Eye (tissue), 1 donor: ENCODE measurements at regions not wholly inside any gene's neighbourhood (a gene's known extent, or its start where the extent isn't known, plus 50 kb on each side); places are given as distances from the start of the nearest gene placed in this dataset.
"Not testable (repeated sequence)": the region's sequence is repeated elsewhere in the genome, so short reads cannot be mapped to it uniquely, and the experiment has no call there.

Experiments
- DNase-seq: peaks from one replicate; pipeline ENCODE4 v3.0.0-alpha.2; 2015

DNA sequence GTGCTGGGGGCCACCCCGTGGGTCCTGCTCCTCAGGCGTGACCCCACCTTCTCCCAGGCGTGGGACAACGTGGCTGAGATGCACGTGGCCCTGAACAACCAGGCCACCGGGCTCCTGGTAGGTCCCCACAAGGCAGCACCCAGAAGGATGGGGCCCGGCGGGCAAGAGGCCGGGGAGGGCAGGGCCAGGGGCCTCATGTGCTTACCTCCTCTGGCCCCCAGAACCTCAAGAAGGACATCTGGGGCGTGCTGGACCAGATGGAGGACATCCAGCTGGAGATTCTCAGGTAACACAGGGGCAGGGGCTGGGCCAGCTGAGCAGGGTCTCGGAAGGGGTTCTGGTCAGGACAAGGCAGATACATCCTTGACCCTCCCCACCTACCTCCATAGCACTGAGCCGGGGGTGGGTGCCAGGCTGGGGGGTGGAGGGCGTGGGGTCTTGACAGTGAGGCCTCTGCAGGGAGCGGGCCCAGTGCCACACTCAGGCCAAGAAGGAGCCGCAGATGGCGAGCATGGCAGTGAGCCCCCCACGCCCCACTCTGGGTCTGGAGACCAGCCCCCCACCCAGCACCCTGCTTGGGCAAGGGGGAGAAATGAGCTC lies 186.3 kb downstream of the IGLL1 start:
- no peak for DNase-seq

DNA sequence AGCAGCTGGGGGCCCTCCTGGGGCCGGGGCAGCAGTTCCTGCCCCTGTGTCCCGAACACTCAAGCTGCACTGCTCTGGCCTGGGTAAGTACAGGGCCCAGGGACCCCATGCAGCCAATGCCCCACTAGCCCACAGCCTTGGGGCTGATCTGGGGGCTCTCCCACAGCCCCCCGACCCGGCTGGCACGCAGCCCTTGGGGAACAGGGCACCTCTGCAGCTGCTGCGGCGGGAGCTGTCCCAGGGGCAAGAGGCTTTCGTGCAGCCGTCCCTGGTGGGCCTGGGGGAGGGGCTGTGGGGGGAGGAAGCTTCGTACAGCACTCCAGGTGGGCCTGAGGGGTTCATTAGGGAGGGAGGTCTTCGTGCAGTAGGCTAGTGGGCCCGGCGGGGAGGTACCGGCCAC lies 186.9 kb downstream of the IGLL1 start:
- DNase-seq = not testable (repeated sequence)

DNA sequence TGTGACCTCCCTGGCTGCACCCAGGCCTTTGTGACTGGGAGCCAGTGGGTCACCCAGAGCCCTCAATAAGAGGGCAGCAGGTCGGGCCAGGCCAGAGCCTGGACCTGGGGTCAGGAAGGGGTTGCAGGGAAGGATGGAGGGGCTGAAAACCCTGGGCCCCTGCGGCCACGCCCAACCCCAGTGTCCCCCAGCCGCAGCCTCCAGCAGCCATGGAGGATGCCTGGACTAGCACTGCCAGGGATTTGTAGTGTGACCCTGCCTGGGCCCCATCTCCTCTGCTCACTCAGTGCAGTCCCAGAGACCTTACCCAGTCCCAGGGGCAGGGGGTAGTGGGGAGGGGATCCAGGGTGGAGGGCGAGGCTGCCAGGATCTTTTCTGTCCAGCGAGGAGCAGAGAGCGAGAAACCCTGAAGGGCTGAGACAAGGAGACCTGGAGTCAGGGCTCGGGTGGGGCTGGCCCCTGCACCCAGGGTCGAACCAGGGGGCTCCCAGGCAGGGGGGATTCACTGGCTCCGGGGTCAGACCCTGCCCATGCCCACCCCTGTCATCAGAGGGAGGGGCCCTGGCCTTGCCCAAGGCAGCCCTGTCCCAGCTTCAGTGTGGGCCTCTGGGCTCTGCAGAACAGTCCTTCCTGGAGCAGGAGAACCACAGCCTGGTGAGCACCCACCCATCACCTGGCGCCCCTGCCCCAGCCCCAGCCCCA lies 187.5 kb downstream of the IGLL1 start:
- DNase-seq = no peak

DNA sequence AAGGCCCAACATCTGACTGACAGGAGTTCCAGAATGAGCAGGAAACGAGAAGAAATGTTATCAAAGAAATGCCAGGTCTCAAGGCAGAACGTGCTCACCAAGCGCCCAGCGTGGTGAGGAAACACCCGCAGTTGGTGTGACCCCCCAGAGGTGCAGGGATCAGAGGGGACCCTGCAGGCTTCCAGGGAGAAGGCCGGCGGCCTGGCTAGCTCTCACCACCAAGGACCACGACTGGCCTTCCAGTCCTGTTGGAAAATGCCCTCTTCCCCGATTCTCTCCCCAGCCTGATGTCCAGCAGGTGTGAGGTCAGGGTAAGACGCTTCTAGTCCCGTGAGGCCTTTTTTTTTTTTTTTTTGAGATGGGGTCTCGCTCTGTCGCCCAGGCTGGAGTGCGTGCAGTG lies 189.1 kb downstream of the IGLL1 start:
- no peak for DNase-seq

DNA sequence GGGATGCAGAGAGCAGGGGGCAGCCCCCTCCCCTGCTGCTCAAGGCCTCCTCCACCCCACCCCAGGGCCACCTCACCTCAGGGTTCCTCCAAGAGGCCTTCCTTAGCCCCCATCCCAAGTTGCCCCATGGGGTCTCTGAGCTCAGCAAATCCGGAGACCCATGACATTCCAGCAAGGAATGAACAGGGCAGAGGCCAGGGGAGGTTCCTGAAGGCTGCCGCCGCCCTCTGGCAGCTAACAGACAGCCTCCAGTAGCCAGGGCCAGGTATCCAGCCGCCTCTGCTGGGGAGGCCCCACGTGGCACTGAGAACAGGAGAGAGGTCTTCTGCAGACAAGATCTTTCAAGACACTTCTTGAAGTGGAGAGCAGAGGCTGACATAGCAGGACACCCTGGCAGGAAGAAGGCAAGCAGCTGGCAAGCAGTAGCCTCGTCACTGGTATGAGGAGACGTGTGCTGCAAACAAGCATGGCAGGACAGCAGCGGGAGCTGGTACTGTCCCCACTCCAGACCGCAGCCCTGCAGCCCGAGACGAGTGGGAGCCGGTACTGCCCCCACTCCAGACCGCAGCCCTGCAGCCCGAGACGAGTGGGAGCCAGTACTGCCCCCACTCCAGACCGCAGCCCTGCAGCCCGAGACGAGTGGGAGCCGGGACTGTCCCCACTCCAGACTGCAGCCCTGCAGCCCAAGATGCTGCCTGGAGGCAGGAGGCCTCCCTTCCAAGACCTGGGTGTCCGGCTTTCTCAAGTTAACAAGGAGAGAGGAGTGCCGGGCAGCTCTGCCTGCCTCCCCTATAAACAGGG lies 190.6 kb downstream of the IGLL1 start:
- no peak for DNase-seq

DNA sequence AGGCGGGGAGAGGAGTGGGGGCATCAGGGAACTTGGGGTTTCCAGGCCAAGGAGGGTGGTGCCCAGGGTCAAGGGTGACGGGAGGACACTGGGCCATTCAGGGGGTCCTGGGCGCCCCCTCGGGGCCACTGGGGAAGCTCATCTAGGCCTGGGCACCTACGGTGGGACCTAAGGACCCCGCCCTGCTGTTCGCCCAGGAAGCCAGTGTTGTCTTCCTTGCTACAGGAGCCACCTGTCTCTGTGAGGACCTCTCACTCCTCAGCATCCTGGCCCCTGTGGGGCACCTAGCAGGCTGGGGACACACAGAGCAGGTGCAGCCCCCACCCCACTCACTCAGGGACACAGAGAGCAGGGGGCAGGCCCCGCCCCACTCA lies 191.6 kb downstream of the IGLL1 start:
- no peak for DNase-seq

DNA sequence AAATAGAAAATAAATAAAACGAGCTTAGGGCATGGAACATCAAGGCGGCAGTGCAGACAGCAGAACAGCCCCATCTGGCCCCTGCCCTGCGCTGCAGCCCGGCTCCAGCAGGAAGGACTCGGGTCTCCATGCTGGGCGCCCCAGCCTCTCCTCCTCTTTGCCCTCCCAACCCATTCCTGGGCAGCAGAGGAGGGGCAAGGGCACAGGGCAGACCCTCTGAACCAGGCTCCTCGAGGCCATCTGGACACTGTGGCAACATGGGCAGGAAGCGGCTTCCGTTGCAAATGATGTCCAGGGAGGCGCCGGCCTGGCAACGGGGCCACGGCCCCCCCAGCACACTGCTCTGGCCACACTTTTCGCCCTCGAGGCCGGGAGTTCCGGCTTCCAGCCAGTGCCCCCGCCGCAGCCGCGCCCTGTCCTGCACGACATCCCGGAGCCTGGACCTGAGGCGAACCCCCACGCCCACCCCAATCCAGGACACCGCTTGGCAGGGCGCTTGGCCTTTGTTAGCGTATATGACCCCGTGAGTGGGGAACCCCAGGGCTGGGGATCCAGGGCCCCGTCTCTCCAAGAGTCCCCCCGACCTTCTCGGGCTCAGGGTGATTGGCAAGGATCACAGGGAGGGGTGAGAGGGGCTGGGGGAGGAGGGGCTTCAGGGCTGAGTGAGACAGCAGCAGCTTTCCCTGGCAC lies 192.1 kb downstream of the IGLL1 start:
- DNase-seq = no peak

DNA sequence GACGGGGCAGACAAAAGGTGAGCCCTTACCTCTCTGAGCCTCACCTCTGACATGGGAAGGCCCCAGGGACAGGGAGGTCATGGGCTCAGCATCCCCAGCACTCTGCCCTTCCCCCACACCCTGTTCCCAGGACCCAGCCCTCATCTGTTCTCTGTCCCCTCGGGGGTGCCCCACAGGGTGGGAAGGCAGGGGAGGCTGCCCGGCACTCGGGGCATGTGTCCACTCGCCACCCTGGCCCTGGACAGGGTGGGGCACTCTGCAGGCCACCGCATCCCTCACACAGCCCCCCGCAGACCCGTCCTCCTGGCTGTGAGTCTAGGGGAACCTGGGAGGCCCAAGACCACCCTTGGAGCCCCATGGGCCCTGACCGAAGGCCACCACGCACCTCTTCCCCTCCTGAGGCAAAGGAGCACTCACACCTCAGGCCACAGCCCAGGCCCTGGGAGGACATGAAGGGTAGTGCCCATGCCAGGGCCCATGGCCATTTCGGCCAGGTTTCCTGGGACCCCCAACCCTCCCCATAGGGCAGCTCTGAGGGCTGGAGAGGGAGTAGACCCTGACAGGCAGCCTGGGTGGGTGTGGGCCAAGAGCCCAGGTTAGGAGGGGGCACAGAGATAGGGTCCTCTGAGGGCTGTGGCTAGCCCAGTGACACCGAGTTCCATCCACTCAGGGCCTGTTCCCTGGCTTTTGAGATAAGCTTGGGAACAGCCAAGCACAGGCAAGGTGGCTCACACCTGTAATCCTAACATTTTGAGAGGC lies 193.1 kb downstream of the IGLL1 start:
- DNase-seq = no peak

DNA sequence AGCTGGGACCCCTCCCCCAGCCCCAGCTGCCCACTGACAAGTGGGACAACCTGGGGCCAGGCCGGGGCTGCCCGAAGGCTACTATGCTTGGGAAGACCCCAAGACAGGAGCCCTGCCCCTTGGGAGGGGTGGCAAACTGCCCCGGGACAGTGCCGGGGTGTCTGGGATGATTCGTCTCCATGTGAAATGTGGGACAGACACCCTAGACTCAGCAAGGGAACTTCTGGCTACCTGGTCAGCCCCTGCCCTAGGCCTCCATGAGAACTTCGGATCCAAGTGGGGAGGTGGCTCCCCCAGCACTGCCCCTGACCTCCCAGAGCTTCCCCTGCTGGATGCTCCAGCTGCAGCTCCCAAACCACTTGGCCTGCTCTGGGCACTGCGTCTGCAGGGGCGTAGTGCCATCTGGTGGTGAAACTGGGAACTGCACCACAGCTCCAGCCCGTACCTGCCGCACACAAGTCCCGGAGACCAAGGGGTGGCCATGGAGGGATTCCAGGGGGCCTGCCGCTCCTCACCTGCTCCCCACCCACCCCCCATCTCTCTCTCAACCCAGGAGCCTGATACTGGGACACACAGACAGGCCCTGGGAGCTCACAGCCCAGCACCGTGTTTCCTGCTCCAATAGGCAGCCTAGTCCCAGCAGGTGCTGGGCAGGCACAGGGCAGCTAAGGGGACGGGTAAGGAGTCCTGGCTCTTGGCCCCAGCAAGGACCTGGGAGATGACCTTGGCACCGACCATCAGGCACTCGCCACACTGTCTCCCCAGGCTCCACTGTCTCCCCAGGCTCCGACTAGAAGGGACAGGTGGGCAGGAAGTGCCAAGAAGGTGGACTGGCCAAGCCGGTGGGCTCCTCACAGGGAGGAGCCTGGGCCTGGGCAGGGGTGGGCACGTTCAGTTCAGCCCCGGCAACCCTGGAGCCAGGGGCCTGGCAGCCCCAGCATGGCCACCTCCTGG lies 194.1 kb downstream of the IGLL1 start:
- DNase-seq = peak; percentile 95

DNA sequence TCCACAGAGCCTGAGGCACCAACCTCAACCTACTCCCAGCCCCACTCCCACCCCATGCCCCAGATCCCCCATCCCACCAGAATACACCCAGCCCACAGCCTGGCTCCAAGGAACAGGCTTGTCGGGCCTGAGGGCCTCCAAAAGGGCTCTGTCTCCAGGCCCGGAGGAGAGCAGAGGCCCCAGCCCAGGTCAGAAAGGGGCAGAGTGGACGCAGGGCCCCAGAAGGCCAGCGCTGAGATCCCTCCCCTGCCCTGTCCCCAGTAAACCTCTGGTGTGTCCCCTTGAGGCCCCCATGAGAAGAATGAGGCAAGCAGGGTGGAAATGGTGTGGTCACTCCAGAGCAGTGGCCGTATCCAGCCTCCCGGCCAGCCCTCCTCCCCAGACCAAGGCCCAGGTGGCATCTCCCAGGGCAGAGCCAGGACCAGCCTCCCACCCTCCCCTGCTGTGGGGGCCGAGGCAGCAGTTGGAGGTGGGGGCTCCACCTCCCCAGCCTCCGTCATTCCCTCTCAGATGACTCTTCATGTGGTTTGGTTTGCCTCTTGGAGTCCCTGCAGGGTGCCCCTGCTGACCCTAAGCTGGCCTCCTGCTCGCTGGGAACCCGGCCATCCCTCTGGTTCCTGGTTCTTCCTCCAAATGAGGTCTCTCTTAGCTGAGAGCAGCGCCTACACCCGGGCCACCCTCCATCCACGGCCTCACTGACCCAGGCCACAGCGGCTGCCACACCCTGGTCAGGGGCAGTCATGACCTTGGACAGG lies 195.0 kb downstream of the IGLL1 start:
- no peak for DNase-seq

DNA sequence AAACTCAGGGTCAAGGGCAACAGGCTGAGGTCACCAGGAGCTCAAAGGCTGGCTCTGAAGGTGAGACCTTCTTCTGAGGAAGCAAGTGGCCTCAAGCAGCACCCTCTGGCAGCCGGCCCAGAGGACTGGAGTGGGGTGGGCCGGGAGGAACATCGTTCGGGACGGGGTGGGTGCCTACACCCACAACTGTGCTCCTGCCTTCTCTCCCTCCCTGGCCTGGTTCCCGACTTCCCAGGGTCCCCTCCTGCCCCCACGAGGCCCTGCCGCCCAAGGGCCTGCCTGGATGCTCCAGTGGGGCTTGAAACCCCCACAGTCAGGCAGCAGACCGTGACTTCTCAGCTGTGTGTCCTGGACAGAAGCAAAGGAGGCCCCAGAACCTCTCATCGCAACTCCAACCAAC lies 195.7 kb downstream of the IGLL1 start:
- DNase-seq = no peak

DNA sequence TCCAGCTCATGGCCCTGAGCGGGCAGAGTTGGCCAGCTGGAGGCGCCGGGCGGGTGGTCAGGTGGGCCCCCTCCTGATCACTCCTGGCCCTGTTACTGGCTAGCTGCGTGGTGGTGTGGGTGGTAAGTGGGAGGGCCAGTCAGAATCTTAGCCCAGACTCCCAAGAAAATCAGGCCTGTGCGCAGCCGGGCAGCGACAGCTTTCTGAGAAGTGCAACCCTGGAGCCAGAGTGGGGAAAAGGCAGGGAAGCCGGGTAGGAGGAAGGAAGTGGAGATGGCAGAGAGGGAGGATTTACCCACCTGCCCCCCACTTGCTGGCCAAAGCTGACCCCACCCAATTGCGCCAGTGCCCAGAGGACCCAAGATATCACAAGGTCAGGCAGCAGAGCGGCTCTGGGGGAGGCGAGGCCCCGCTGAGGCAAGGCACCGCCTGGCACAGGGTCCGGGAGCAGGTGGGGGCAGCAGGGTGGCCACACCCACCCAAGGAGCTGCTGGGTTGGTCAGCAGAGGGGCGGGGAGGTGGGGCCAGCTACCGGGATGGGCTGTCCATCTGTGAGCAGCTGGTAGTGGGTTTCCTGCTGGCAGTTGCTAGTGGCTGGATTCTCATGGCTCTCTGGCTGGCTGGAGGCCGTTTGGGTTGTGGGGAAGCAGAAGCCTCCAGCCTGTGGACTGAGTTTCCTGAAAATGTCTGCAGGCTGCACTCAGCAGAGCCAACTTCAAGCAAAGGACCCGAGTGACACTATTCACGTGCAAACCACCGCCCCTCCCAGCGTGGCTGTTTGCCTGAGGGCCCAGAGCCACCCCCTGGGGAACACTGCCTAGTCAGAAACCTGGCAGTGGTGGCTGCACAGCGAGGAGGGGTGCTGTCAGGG lies 196.4 kb downstream of the IGLL1 start:
- peak; percentile 84 for DNase-seq

DNA sequence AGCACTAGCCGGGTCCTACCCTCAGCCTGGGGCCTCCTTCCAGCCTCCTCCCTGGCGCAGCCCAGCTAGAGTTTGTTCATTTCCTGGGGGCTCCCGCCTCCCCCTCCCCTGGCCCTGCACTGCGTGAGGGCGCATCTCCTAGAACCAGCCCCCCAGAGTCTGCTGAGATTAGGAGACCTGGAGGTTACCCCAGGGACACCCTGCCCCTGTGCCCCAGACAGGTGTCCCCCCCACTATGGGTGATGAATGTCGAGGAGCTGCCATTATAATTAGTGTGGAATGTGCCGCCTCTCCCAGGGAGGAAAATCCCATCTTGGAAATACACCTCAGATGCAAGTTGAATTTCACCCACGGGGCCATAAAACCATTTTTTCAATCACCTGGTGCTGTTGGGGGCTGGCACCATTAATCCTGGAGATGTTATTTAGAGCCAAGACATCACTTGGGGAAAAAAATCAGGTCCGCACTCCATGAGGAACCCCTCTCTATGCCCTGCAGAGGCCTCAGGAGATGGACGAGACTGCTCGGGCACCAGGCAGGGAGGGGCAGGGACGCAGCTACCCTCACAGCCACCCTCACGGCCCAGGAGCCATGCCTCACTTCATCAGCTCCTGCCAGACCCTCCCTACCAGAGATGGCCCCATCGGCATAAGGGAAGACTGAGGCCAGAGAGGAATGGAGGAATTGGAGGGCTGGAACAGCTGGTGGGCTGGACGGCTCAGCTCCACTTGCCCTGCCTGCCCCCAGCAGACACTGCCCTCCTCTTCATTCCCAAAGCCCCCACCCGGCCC lies 197.5 kb downstream of the IGLL1 start:
- no peak for DNase-seq

DNA sequence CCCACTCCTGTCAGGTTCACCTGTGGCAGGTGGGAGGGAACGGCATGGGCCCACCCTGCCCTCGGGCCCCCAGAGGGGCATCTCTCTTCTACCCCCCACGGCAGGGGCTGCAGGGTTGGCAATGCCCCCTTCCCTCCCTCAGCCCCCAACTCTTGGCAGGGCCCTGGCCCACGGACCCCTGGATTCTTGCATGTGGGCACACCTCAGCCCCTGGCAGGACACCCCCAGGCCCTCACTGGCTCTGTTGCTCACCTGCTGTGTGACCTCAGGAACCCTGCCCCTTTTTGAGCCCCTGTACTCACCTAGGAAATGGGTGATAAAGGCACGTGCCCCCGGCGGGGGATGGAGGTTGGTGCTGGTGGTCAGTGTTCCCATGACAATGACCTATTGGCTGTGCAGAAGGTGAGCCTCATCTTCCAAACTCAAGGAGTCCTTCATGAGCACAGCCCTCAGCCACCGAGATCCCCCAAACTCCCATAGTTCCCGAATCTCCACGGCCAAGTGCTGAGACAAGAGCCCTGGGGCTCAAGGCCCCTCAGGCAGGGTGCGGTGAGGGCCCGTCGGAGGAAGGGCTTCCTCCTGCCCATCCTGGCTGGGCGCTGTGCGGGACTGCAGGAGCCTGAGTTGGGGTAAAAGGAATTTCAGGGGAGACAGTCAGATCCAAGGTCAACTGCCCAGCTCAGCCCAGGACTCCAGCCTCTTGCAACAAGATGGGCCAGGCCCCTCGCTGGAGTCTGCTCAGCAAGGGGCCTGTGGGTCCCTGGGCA lies 198.2 kb downstream of the IGLL1 start:
- DNase-seq = no peak

DNA sequence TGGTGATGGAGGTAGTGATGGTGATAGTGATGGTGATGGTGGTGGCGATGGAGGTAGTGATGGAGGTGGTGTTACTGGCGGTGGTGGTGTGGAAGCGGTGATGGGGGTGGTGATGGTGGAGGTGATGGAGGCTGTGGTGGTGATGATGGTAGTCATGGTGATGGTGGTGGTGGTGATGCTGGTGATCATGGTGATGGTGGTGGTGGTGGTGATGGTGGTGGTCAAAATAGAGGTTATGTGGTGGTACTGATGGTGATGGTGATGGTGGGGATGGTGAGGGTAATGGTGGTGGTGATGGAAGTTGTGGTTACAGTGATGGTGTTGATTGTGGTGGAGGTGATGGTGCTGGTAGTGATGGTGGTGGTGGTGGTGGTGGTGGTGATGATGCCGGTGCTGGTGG lies 199.2 kb downstream of the IGLL1 start:
- no peak for DNase-seq

DNA sequence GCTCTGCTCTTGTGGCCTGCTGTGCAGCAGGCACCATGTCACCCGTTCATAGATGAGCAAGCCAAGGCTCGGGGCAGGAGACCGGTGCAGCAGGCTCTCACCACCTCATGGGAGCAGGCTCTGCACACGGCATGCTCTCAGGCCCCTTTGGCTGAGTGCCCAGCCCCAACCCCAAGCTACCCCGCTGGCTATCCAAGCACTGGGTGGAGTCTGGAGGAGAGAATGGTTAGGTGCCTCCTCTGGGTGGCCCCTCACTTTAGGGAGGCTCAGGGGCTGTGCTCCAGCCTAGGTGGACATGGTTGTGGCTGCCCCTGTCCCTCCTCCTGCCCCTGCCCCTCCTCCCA lies 199.9 kb downstream of the IGLL1 start:
- DNase-seq = no peak

DNA sequence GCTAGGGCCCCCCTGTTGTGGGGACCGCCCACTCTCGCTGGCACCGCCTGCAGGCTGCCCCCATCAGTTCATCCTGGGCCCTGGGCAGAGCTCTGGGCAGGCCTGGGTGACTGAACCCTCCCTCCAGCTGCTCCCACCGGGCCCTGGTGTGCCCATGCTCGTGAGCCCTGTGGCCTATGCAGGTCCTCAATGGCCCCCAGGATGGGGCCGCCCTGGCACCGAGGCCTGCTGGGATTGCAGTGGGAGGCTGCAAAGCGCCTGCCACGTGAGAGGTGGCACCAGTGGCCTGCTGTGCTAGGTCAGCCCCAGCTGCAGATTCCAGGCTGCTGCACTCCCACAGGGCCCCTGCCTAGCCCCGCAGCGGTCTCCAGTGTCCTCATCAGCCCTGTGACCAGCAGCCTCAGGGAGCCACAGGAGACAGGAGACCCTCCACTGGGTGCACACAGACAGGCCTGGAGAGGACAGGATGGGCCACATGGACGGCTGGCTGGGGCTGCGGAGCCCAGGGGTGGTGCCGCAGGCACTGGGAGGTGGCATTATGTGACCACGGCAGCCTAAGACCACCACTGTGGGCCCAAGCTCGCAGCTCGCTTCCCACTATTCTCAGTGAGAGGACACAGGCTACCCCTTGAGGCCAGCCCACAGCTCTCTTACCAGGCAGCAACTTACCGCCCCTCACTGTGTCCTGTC lies 199.4 kb downstream of the BCR start:
- DNase-seq = not testable (repeated sequence)

DNA sequence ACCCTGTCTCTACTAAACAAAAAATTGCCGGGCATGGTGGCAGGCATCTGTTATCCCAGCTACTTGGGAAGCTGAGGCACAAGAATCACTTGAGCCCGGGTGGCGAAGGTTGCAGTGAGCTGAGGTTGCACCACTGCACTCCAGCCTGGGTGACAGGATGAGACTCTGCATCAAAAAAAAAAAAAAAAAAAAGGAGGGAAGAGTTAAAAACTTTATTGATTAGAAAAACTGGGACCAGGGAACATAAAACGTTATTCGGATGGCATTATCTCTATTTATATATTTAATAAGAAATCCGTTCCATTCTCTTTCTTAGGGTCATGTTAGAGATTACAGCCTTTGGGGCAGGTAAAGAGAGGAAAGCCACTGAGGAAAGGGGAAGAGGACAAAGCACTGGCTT lies 197.5 kb downstream of the BCR start:
- no peak for DNase-seq
